RWPE1 (cell line): ENCODE measurements at regions not wholly inside any gene's neighbourhood (a gene's known extent, or its start where the extent isn't known, plus 50 kb on each side); places are given as distances from the start of the nearest gene placed in this dataset.

Experiments used
- CTCF ChIA-PET: fragments of 350-600 bp; sonication (Branson Sonifier 250); formaldehyde crosslinking; extraction: SDS; loops from one replicate; lab custom pipeline; 2021; lab: Yijun Ruan, JAX
- POLR2A ChIA-PET: fragments of 400-600 bp; formaldehyde crosslinking; extraction: SDS; loops from one replicate; lab custom pipeline; 2020; ENCODE audit warnings: antibody characterized with exemption; ENCODE audit not compliant: low non-redundant PET; lab: Yijun Ruan, JAX
- DNase-seq: peaks from one replicate; pipeline ENCODE4 v3.0.0; 2012; ENCODE audit warnings: low spot score
- H3K27ac ChIP-seq: fragments of 450-650 bp; 2 replicates; pipeline ENCODE4 v1.5.1; 2017
- CTCF ChIP-seq: fragments of 450-650 bp; conservative IDR thresholded peaks from 2 replicates; pipeline ENCODE4 v1.5.1; 2017; ENCODE audit warnings: low read depth, mild to moderate bottlenecking

DNA sequence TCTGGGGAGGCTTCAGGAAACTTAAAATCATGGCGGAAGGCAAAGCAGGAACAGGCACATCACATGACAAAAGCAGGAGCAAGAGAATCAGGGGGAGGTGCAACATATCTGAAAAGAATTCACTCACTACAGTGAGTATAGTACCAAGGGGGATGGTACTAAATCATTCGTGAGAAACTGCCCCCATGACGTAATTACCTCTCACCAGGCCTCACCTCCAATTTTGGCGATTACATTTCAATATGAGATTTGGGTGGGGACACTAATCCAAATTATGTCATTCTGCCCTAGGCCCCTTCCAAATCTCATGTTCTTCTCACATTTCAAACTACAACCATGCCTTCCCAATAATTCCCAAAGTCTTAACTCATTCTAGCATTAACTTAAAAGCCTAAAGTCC, 740.8 kb upstream of the SOX11 start:
- no peak for TF ChIP-seq CTCF
- no peak for DNase-seq
- POLR2A ChIA-PET, result no interaction called here
- H3K27ac ChIP-seq, result no peak overlapping the region
- CTCF ChIA-PET, result no interaction called here

DNA sequence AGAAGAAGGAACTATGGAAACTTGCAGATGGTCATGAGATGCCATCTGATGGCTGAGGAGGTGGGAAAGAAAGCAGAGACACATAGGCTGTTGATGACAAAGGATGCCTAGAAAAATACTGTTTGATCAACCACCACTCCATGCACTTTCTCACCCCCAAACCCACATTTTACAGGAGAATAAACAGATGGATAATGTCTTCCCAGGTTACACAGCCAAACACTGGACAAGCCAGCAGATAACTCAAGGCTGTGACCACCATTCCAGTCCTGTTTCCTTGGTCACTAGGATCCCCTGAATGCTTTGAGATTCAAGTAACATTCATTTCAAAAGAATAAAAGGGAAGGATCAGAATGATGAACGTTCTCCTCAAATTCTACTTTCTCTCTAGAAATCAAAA, 733.0 kb upstream of the SOX11 start:
- ChIA-PET CTCF (no interaction called here), POLR2A (no interaction called here)
- no peak for TF ChIP-seq CTCF
- H3K27ac ChIP-seq, result no peak overlapping the region
- DNase-seq, result no peak

DNA sequence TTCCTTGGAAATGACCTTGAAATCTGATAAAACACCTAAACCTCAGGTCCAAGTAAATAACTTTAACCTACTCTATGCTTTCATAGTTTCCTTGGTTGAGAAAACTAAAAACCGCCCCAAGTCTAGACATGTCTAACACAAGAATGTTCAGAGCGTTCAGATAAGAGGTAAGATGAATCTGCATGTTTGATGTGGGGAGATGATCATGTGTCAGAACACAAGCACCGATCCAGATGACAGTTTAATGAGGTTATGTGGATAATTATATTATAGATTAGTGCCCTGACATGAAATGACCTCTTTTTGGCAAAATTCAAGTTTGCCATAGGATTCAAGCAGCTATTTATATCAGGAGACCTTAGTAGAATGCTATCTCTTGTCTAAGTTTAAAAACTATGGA, 729.8 kb upstream of the SOX11 start:
- TF ChIP-seq CTCF, result no peak
- ChIA-PET POLR2A (no interaction called here), CTCF (no interaction called here)
- H3K27ac ChIP-seq, result no peak overlapping the region
- DNase-seq, result no peak

GRCh38 chr2:4963106-4963505, 729.1 kb upstream of the SOX11 start:
- no peak overlapping the region for H3K27ac ChIP-seq
- POLR2A ChIA-PET, result no interaction called here
- DNase-seq, result no peak
- TF ChIP-seq CTCF, result no peak
- CTCF ChIA-PET, result no interaction called here

- no peak for TF ChIP-seq CTCF
- ChIA-PET POLR2A (no interaction called here), CTCF (no interaction called here)
- no peak for DNase-seq
- H3K27ac ChIP-seq, result no peak overlapping the region
Observed at GRCh38 chr2:4964001-4964540, 728.1 kb upstream of the SOX11 start.

DNA sequence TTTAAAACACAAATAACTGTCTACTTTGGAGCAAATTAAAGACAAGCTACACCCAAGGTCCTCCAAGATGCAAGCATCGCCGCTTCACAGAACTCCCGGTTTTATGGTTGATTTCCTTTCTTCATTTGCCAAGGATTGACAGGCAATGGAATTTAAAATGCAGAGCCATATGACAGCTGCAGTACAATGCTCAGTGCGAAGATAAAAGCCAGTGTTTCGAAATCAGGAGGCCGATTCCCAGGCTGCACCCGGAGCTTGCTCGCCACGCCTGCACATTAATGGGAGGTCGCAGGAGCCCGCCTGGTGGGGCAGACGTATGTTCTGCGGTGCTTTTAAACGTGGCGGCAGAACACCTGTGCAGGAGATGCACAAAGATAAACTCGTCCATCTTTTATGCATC, 727.6 kb upstream of the SOX11 start:
- ChIA-PET CTCF (no interaction called here), POLR2A (no interaction called here)
- no peak for DNase-seq

More for the DNA sequence above, 727.6 kb upstream of the SOX11 start:
- H3K27ac ChIP-seq, result no peak overlapping the region
- no peak for TF ChIP-seq CTCF
